Epithelial cell of proximal tubule (primary cell): ENCODE measurements at regions not wholly inside any gene's neighbourhood (a gene's known extent, or its start where the extent isn't known, plus 50 kb on each side); places are given as distances from the start of the nearest gene placed in this dataset.

Experiments
- DNase-seq: peaks from one replicate; pipeline ENCODE4 v3.0.0-alpha.2; 2011; ENCODE audit warnings: low read depth
- H3K4me3 ChIP-seq: 2 replicates; pipeline ENCODE4 v1.5.1; 2011; ENCODE audit warnings: low read depth, mild to moderate bottlenecking, low read length
- CTCF ChIP-seq: conservative IDR thresholded peaks from 2 replicates; pipeline ENCODE4 v1.5.1; 2012; ENCODE audit warnings: low read depth, mild to moderate bottlenecking, low read length

- DNase-seq = no peak
- no peak overlapping the region for H3K4me3 ChIP-seq
- no peak for TF ChIP-seq CTCF
These were observed 60.8 kb upstream of the EPS8L3 start for GRCh38 chr1:109824349-109825115.

GRCh38 chr1:109823543-109824348 is 60.0 kb upstream of the EPS8L3 start:
- no peak overlapping the region for H3K4me3 ChIP-seq
- TF ChIP-seq CTCF = peak; percentile 8
- DNase-seq = no peak

- no peak overlapping the region for H3K4me3 ChIP-seq
- no peak for TF ChIP-seq CTCF
- no peak for DNase-seq
These were observed 59.2 kb upstream of the EPS8L3 start for GRCh38 chr1:109822749-109823542.

- DNase-seq = no peak
- no peak for TF ChIP-seq CTCF
- no peak overlapping the region for H3K4me3 ChIP-seq
These were observed 58.4 kb upstream of the EPS8L3 start for GRCh38 chr1:109821831-109822745.

- no peak for TF ChIP-seq CTCF
- no peak overlapping the region for H3K4me3 ChIP-seq
- DNase-seq = peak; percentile 69
These were observed 57.5 kb upstream of the EPS8L3 start for GRCh38 chr1:109821221-109821669.

- no peak for DNase-seq
- no peak for TF ChIP-seq CTCF
These were observed 56.2 kb upstream of the EPS8L3 start for GRCh38 chr1:109819906-109820305.

More at GRCh38 chr1:109819906-109820305, 56.2 kb upstream of the EPS8L3 start:
- H3K4me3 ChIP-seq = no peak overlapping the region
